Lung (tissue), 11 donors: ENCODE measurements at regions not wholly inside any gene's neighbourhood (a gene's known extent, or its start where the extent isn't known, plus 50 kb on each side); places are given as distances from the start of the nearest gene placed in this dataset.

Experiments used
- ATAC-seq: fragments of 200-7000 bp; cut with Tn5 transposase; one replicate; pipeline ENCODE4 v1.9.1; 2020; ENCODE audit warnings: moderate number of reproducible peaks; ENCODE audit not compliant: insufficient read depth, low FRiP score
- DNase-seq, 3 donors: peaks; one replicate each; pipeline ENCODE4 v3.0.0-alpha.2; 2013 to 2017
- H3K27ac ChIP-seq, 2 donors: one replicate each; pipeline ENCODE4 v1.5.1; 2013; ENCODE audit warnings: mild to moderate bottlenecking in 2 of 2, moderate library complexity in 2 of 2, control low read depth in 1 of 2, inconsistent platforms in 1 of 2, low read depth in 1 of 2, low read length in 1 of 2
- H3K27me3 ChIP-seq, 3 donors: one replicate each; pipeline ENCODE4 v1.5.1; 2013; ENCODE audit warnings: low read length in 2 of 3; ENCODE audit not compliant: control insufficient read depth in 3 of 3, insufficient read depth in 3 of 3
- H3K36me3 ChIP-seq, 4 donors: one replicate each; pipeline ENCODE4 v1.5.1; 2013; ENCODE audit warnings: low read length in 4 of 4, mild to moderate bottlenecking in 1 of 4, moderate library complexity in 1 of 4; ENCODE audit not compliant: control insufficient read depth in 4 of 4, insufficient read depth in 4 of 4
- H3K4me1 ChIP-seq, 5 donors: one replicate each; pipeline ENCODE4 v1.5.1; 2013; ENCODE audit warnings: low read length in 5 of 5, mild to moderate bottlenecking in 2 of 5, moderate library complexity in 1 of 5; ENCODE audit not compliant: control insufficient read depth in 5 of 5, insufficient read depth in 5 of 5
- H3K4me3 ChIP-seq: one replicate; pipeline ENCODE4 v1.5.1; 2013; ENCODE audit warnings: mild to moderate bottlenecking, control low read depth, moderate library complexity
- H3K9ac ChIP-seq, 2 donors: one replicate each; pipeline ENCODE4 v1.5.1; 2013; ENCODE audit warnings: low read length in 2 of 2, control low read depth in 1 of 2; ENCODE audit not compliant: insufficient read depth in 1 of 2
- H3K9me3 ChIP-seq, 4 donors: one replicate each; pipeline ENCODE4 v1.5.1; 2013; ENCODE audit warnings: low read length in 3 of 4, mild to moderate bottlenecking in 1 of 4, moderate library complexity in 1 of 4; ENCODE audit not compliant: control insufficient read depth in 4 of 4, insufficient read depth in 3 of 4
- WGBS, 2 donors: extraction: QIAGEN DNeasy Blood & Tissue Kit; methylation state at CpG; one replicate each; pipeline ENCODE4 v1.1.7; 2013; 5-methylcytosine and 5-hydroxymethylcytosine counted together
- TF ChIP-seq, protein P1 (sequence below): IDR thresholded peaks from 2 replicates; pipeline ENCODE4 v1.5.1; 2012; ENCODE audit warnings: mild to moderate bottlenecking; ENCODE audit errors: control extremely low read depth, extremely low read depth
- donor health status: control.
- donor health status: control.
- donor health status: Bipolar disorder and iron deficiency.
- donor health status: healthy.
- donor health status: DM: yes; HTN: yes; CAD: no.

DNA sequence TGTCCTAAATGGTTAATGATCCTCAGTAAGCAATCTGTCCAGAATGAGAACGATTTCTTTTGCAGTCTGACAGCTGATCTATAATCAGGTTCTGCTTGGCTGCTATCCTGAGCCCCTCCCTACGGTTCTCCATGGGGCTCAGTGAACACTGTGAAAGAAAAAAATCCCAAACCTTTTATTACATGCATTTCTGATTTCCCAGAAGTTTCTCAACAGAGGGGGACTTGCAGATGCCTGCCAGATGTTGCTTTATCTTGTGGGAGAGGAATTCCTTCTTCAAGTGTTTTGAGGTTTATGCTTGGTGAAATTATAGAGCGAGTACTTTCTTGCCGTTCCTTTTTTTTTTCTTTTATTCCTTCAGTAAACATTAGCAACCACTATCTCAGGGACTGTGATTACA, 531.9 kb upstream of the ISX start:
- Histone ChIP-seq H3K4me1 (no peaks in the 10 kb centered on the region), H3K4me3 (no peak overlapping the region), H3K9ac (no peak overlapping the region), H3K9me3 (peaks cover 0 to 3% (median 0%) of the 10 kb centered on the region in 4 donors), H3K27ac (no peak overlapping the region), H3K36me3 (no peaks in the 10 kb centered on the region), H3K27me3 (no peaks in the 10 kb centered on the region)
- WGBS, 2 donors: 26 to 57% methylated on average over 4 of the region's 4 CpGs
- TF ChIP-seq, protein P1, sequence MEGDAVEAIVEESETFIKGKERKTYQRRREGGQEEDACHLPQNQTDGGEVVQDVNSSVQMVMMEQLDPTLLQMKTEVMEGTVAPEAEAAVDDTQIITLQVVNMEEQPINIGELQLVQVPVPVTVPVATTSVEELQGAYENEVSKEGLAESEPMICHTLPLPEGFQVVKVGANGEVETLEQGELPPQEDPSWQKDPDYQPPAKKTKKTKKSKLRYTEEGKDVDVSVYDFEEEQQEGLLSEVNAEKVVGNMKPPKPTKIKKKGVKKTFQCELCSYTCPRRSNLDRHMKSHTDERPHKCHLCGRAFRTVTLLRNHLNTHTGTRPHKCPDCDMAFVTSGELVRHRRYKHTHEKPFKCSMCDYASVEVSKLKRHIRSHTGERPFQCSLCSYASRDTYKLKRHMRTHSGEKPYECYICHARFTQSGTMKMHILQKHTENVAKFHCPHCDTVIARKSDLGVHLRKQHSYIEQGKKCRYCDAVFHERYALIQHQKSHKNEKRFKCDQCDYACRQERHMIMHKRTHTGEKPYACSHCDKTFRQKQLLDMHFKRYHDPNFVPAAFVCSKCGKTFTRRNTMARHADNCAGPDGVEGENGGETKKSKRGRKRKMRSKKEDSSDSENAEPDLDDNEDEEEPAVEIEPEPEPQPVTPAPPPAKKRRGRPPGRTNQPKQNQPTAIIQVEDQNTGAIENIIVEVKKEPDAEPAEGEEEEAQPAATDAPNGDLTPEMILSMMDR: no peak
- DNase-seq (no peak), ATAC-seq (no peak)

DNA sequence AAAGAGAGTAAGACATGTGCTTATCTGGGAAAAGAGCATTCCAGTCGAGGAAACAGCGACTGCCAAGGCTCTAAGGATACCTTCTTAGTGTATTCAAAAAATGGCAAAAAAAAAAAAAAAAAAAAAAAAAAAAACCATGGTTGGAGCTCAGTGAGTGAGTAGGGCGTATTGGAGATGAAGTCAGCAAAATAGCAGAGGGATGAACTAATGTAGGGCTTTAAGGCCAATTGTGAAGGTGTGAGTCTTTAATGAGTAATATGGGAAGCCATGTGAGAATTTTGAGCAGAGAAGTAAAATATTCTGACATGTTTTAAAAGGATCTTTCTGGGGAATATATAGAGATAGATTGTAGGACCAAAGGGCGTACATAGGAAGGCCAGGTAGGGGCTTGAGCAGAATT, 498.6 kb upstream of the ISX start:
- H3K27ac ChIP-seq: no peak overlapping the region
- 83 to 90% methylated on average over 4 of the region's 4 CpGs for WGBS, 2 donors

GRCh38 chr22:34570408-34570807, 495.6 kb upstream of the ISX start:
- TF ChIP-seq, protein P1: no peak
- H3K9ac ChIP-seq: no peak overlapping the region
- H3K4me1 ChIP-seq: no peaks in the 10 kb centered on the region
- 76 to 78% methylated on average over 3 of the region's 3 CpGs for WGBS, 2 donors
- no peaks in the 10 kb centered on the region for H3K27me3 ChIP-seq
- no peak for DNase-seq
- H3K9me3 ChIP-seq: peaks cover 0 to under 1% (median 0%) of the 10 kb centered on the region in 4 donors
- no peaks in the 10 kb centered on the region for H3K36me3 ChIP-seq
- no peak overlapping the region for H3K27ac ChIP-seq
- ATAC-seq: no peak
- no peak overlapping the region for H3K4me3 ChIP-seq

More for the DNA sequence above, 498.6 kb upstream of the ISX start:
- Histone ChIP-seq H3K4me3 (no peak overlapping the region), H3K4me1 (no peaks in the 10 kb centered on the region), H3K27me3 (no peaks in the 10 kb centered on the region), H3K36me3 (no peaks in the 10 kb centered on the region), H3K9me3 (peaks cover 0 to 3% (median under 1%) of the 10 kb centered on the region in 4 donors), H3K9ac (no peak overlapping the region)
- no peak for DNase-seq
- TF ChIP-seq, protein P1: no peak
- no peak for ATAC-seq

DNA sequence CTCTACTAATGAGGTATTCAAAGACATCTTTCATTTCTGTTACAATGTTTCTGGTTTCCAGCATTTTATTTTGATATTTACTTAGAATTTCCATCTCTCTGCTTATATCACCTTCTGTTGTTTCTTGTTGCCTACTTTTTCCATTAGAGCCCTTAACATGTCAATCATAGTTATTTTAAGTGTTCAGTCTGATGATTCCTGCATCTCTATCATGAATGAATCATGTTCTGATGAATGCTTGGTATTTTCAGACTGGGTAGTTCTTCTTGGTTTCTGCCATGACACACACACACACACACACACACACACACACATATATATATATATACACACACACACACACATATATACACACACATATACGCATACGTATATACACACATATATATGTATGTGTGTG, 486.4 kb upstream of the ISX start:
- H3K9me3 ChIP-seq: peaks cover 0 to 3% (median 0%) of the 10 kb centered on the region in 4 donors
- ATAC-seq (no peak), DNase-seq (no peak)
- H3K36me3 ChIP-seq: no peaks in the 10 kb centered on the region
- H3K4me1 ChIP-seq: no peaks in the 10 kb centered on the region
- H3K27ac ChIP-seq: no peak overlapping the region
- H3K27me3 ChIP-seq: no peaks in the 10 kb centered on the region
- no peak overlapping the region for H3K9ac ChIP-seq
- no peak overlapping the region for H3K4me3 ChIP-seq
- TF ChIP-seq, protein P1: no peak
- WGBS, 2 donors: 93 to 98% methylated on average over 2 of the region's 2 CpGs
